ENCODE measurements at regions not wholly inside any gene's neighbourhood (a gene's known extent, or its start where the extent isn't known, plus 50 kb on each side); places are given as distances from the start of the nearest gene placed in this dataset.
"Not testable (repeated sequence)": the region's sequence is repeated elsewhere in the genome, so short reads cannot be mapped to it uniquely, and the experiment has no call there.

DNA sequence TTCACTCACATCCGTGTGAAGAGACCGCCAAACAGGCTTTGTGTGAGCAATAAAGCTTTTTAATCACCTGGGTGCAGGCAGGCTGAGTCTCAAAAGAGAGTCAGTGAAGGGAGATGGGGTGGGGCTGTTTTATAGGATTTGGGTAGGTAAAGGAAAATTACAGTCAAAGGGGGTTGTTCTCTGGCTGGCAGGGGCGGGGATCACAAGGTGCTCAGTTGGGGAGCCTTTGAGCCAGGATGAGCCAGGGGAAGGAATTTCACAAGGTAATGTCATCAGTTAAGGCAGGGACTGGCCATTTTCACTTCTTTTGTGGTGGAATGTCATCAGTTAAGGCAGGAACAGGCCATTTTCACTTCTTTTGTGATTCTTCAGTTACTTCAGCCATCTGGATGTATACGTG lies 210.3 kb upstream of the ELL2 start:
- DNase-seq (ENCODE audit: low read depth): not testable (repeated sequence)

DNA sequence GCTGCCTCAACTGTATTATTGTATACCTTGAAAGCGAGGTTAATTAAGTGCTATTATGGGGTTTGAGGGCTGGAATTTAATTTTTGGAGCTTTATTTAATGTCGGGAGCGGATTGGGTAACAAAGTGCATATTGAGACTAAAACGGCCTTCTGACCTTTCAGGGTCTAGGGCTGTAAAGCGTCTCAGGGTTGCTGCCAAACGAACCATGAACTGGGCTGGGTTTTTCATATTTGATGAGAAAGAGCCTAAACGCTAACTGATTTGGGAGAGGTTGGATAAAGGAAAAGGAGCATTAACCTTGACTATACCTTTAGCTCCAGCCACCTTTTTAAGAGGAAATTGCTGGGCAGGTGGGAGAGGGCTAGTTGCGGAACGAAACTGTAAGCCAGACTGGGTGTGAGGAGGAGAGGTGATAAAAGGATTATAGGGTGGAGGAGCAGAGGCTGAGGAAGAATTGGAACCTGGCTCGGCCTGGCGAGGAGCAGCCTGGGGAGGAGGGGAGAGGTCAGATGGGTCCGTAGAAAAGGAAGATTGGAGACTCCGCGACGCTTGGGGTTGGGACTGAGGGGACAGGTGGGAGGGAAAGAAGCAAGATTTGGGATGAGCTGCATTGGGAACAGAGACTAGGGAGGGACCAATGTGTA lies 209.0 kb upstream of the ELL2 start:
- not testable (repeated sequence) for DNase-seq (ENCODE audit: low read depth)

DNA sequence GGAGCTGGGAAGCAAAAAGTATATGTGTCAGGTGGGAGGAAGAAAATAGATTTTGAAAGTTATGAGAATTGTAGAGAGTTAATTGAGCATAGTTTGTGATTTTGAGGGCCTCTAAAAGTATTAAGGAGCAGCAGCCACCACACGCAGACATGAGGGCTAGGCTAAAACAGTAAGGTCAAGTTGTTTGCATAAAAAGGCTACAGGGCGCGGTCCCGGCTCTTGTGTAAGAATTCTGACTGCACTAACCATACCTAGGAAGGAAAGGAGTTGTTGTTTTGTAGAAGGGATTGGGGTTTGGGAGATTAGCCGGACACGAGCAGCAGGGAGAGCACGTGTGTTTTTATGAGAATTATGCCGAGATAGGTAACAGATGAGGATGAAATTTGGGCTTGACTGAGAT lies 207.2 kb upstream of the ELL2 start:
- not testable (repeated sequence) for DNase-seq (ENCODE audit: low read depth)

DNA sequence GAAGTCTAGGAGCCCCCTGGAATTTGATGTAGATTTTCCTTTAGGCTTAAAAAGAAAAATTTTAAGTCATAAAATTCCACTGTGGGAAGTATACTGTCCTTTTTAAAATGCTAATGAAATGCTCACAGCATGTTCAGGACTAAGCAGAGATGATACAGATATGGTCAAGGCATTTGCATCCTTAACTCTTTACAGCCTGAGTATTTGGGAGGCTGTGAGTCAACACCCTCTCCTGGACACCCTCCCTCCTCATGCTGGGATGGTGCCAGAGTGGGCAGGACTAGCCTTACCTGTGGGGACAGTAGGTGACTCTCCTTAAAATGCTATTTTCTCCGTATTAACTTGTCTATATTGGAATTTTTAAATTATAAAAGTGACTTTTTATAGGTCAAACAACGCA lies 197.4 kb upstream of the ELL2 start:
- no peak for DNase-seq (ENCODE audit: low read depth)

DNA sequence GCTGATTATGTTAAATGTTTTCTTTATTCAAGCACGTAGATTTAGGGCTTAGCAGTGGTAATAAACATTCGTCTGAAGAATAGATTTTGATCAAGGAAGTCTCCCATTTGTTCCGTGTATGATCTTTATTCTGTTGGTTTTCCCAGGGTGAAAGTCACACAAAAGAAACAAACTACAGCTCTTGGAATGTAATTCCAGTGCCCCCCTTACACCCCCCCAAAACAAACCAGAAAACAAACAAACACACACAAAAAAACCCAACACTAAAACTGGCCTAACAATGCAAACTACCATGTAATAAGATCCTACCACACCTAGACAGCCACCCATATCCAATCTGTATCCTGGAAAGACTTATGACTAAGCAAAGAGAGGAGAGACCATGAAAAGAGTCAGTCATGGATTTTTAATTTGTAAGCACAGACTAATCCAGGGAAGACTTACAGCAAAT lies 196.2 kb upstream of the ELL2 start:
- DNase-seq (ENCODE audit: low read depth): no peak

- DNase-seq (ENCODE audit: low read depth): no peak
Measured at GRCh38 chr5:96157077-96157780, 195.6 kb upstream of the ELL2 start.

GRCh38 chr5:96155147-96155546 lies 193.5 kb upstream of the ELL2 start:
- no peak for DNase-seq (ENCODE audit: low read depth)

DNA sequence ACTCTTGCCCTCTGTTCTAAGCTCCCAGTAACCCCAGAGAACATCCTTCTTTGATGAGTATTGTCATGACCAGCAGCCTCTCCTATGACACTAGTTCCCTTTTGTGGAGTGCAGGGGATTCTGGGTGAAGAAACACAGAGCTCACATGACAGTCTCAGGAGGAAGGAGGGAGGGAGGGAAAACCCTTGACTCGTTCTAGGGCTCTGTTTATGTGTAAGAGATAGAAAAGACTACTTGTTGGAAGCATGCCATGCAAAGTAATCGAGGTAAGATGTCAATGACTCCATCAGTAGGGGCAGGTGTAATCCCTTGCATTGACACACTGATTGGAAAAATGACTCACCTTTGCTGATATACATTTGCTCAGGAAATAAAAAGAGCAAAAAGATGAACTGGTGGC lies 190.2 kb upstream of the ELL2 start:
- no peak for DNase-seq (ENCODE audit: low read depth)

DNA sequence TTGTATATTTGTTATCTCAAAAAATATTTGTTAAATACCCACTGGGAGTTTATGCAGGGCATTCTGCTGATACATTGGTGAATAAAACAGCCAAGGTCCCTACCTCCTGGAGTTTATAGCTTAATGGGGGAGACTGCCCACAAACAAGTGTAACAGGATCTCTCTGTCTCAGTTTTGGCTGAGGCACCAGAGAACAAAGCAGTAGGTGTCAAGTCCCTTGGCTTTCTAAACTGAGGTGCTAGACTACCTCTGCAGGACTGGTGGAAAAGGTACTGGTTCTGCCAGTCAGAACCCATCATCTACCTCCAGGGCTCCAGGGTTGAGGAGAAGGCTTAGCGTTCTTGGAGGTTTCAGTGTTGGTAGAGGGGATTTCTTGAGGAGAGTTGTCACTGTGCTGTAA lies 188.4 kb upstream of the ELL2 start:
- no peak for DNase-seq (ENCODE audit: low read depth)

GRCh38 chr5:96149546-96149945 lies 187.9 kb upstream of the ELL2 start:
- no peak for DNase-seq (ENCODE audit: low read depth)

GRCh38 chr5:96149021-96149420 lies 187.4 kb upstream of the ELL2 start:
- no peak for DNase-seq (ENCODE audit: low read depth)

GRCh38 chr5:96148376-96148775 lies 186.7 kb upstream of the ELL2 start:
- DNase-seq (ENCODE audit: low read depth): no peak

DNA sequence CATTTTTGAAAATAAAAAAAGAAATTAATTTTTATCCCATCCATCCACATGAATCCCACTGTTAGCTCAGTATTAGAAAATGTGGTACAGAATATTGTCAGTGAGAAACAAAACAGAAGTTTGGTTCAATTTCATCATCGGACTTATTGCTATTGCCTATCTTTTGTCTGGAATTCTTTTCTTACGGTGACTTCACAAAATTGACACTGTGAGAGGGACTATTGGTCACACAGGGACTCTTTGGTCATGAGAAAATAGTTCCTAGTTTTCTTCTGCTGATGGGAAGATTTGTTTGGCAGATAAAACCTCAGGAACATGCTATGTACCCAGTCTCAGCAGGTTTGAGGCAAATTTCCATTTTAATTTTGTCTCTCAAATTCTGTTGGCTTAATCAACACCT lies 186.2 kb upstream of the ELL2 start:
- DNase-seq (ENCODE audit: low read depth): no peak

DNA sequence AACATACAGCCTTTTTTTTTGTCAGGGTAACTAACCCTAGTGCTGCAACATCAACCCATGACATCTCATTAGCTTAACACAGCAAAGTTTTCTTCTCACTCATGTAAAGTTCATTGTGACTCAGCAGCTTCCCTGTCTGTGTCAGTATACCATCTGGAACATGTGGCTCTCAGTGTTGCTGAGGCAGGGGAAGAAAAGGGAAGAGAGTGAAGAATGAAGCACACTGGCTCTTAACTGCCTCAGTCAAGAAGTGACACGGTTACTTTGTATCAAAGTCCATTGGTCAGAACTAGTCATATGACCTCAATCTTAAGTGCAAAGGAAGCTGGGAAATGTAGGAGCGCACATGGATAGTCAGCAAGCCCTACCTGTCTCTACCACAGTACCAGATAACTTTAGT lies 185.0 kb upstream of the ELL2 start:
- DNase-seq (ENCODE audit: low read depth): no peak

DNA sequence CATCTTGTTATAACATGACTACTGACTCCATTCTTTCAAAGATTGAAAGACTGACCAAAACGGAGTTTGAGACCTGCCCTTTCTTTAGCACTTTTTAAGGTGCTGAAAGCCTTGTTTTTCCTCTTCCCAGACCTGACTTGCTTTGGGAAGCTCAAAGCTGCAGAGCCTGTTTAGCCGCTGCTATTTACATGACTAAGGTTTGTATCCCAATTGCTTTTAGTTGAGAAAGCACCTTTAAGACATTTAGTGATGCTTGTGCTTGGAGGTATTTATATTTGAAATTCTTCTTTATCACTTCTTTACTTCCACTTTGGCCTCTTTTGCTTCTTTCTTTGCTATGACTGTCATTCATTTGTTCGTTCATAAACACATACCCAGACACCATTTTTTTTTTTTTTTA lies 182.6 kb upstream of the ELL2 start:
- DNase-seq (ENCODE audit: low read depth): no peak

GRCh38 chr5:96143450-96143849 lies 181.8 kb upstream of the ELL2 start:
- no peak for DNase-seq (ENCODE audit: low read depth)

GRCh38 chr5:96142786-96143434 lies 181.3 kb upstream of the ELL2 start:
- no peak for DNase-seq (ENCODE audit: low read depth)

DNA sequence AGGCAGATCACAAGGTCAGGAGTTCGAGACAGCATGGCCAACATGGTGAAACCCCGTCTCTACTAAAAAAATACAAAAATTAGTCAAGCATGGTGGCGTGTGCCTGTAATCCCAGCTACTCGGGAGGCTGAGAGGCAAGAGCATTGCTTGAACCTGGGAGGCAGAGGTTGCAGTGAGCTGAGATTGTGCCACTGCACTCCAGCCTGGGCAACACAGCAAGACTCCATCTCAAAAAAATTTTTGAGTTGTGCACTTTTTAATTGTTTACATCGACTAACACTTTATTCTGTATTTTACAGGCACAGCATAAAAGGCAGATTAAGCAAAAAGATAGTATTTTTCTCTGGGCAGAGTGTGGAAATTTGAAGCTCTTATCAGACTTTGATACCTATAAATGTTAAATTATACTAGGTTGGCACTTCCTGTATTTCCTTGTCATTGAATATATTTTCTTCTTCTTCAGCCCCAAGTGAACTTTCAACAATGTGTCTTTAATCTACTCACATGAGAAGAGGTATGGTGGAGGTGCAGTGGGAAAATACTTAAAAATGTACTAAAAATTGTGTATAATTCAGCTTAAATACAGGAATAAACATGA lies 180.6 kb upstream of the ELL2 start:
- no peak for DNase-seq (ENCODE audit: low read depth)

DNA sequence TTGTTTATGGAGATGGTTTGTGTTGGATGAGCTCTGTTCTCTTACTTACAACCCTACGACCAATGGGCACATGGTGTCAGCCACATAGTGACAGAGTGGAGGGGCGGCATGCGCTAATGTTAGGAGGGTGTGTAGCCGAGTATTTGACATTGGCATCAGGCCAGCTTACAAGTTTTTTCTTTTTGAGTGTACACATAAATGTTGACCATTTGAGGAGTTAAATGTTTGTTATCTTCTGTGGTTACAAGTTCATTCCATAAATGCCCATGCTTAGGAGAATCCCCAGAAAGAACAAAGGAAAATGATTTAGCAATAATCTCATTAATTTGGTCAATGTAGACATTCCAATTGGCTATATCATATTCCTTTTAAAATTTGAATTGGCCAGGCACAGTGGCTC lies 180.1 kb upstream of the ELL2 start:
- DNase-seq (ENCODE audit: low read depth): no peak

DNA sequence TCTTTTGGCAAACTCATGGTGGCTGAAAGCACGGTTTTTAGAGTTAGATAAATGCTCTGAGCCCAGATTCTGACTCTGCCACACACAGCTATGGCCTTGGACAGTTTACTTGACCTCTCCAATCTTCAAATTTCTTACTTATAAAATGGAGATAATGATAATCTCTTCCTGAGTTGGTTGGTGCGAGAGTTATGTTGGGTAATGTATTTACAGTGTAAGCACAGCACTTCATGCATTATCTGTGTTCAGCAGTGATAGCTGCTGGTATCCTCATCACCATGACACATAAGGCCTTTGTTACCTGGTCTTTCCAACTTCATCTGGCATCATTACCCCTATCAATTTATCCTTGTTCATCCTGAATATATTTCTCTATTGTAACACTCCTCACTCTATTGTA lies 178.8 kb upstream of the ELL2 start:
- DNase-seq (ENCODE audit: low read depth): no peak

DNA sequence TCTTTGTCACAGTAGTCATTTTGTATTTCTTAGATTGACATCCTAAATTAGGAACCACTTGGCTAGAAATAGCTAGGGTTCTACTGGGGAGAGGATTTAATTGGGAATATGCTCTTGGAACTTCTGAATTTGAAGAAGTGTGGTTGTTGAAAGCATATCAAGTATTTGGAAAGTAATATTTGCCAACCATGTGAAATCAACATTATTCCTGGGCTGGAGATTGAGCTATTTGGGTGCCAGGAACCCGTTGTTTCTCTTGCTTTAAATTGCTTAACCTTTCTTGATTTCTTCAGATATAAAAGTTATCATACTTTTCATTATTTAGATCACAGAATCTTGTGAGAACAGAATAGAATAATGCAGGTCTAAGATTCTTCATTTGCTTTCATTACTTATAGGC lies 178.4 kb upstream of the ELL2 start:
- no peak for DNase-seq (ENCODE audit: low read depth)

- DNase-seq (ENCODE audit: low read depth): no peak
Measured at GRCh38 chr5:96134886-96135285, 173.2 kb upstream of the ELL2 start.

All from HS-27A (cell line).